H1 (cell line): ENCODE measurements at regions not wholly inside any gene's neighbourhood (a gene's known extent, or its start where the extent isn't known, plus 50 kb on each side); places are given as distances from the start of the nearest gene placed in this dataset.

Source experiments
- BRCA1 ChIP-seq: IDR thresholded peaks from 2 replicates; pipeline ENCODE4 v1.6.1; 2012; ENCODE audit warnings: low read depth, low read length, improper control_type of control experiment
- CREB1 ChIP-seq: IDR thresholded peaks from 2 replicates; pipeline ENCODE4 v1.6.1; 2012; ENCODE audit warnings: inconsistent platforms
- EP300 ChIP-seq, 2 experiments: IDR thresholded peaks; 1 replicate in 1 of 2; 2 replicates in 1 of 2; pipeline ENCODE4 v1.6.1; 2011 to 2012; ENCODE audit warnings: low read depth in 2 of 2, low read length in 2 of 2, mild to moderate bottlenecking in 2 of 2, borderline replicate concordance in 1 of 2, inconsistent platforms in 1 of 2, moderate library complexity in 1 of 2
- PHF8 ChIP-seq: fragments of 200-600 bp; sonication (generic); conservative IDR thresholded peaks from 2 replicates; pipeline ENCODE4 v1.7.1; 2012; ENCODE audit warnings: low read depth, mild to moderate bottlenecking, inconsistent platforms, low read length, moderate library complexity
- POLR2AphosphoS5 ChIP-seq: IDR thresholded peaks from 2 replicates; pipeline ENCODE4 v1.6.1; 2011; ENCODE audit warnings: low read depth, low read length
- SIX5 ChIP-seq: IDR thresholded peaks from 2 replicates; pipeline ENCODE4 v1.6.1; 2011; ENCODE audit warnings: mild to moderate bottlenecking, low read depth, low read length
- TF ChIP-seq, protein P1 (sequence below), 3 experiments: IDR thresholded peaks; 1 replicate in 2 of 3; 2 replicates in 1 of 3; pipeline versions ENCODE4 v1.5.1 to v1.6.1; 2011; ENCODE audit warnings: low read length in 3 of 3, mild to moderate bottlenecking in 3 of 3, inconsistent platforms in 2 of 3, low read depth in 1 of 3, moderate library complexity in 1 of 3; ENCODE audit not compliant: insufficient read depth in 1 of 3; ENCODE audit errors: control extremely low read depth in 1 of 3
- TF ChIP-seq, protein P2 (sequence below): IDR thresholded peaks from 2 replicates; pipeline ENCODE4 v1.6.1; 2012; ENCODE audit warnings: low read length, inconsistent platforms

DNA sequence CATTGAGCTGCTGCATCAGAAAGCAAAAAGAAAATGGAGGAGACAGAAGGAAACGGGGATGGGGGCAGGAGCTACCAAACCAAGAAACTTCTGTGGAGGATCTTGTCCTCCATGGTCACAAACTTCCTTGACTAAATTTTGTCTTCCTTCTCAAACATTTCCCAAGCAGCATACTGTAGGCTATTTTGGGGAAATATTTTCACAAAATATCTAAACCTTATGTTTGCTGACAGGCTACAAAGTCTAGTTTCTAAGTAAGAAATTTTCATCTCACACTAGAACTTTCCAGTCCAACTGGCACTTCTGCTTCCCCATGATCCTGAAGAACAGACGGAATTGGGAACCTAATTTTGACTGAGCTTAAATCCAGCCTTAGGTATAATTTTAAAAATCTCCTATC lies 552.0 kb downstream of the SNAPC1 start:
- TF ChIP-seq, protein P1, sequence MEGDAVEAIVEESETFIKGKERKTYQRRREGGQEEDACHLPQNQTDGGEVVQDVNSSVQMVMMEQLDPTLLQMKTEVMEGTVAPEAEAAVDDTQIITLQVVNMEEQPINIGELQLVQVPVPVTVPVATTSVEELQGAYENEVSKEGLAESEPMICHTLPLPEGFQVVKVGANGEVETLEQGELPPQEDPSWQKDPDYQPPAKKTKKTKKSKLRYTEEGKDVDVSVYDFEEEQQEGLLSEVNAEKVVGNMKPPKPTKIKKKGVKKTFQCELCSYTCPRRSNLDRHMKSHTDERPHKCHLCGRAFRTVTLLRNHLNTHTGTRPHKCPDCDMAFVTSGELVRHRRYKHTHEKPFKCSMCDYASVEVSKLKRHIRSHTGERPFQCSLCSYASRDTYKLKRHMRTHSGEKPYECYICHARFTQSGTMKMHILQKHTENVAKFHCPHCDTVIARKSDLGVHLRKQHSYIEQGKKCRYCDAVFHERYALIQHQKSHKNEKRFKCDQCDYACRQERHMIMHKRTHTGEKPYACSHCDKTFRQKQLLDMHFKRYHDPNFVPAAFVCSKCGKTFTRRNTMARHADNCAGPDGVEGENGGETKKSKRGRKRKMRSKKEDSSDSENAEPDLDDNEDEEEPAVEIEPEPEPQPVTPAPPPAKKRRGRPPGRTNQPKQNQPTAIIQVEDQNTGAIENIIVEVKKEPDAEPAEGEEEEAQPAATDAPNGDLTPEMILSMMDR (IDR thresholded peaks at IDR 0.05; ENCODE audit: control extremely low read depth in 1 of 3, insufficient read depth in 1 of 3, low read depth in 1 of 3, low read length in 3 of 3): no peak
- TF ChIP-seq PHF8: no peak
- TF ChIP-seq SIX5: no peak
- no peak for TF ChIP-seq CREB1
- TF ChIP-seq EP300 (IDR thresholded peaks at IDR 0.05; ENCODE audit: borderline replicate concordance in 1 of 2, low read depth in 2 of 2, low read length in 2 of 2): no peak
- no peak for TF ChIP-seq POLR2AphosphoS5
- TF ChIP-seq BRCA1: no peak
- TF ChIP-seq, protein P2, sequence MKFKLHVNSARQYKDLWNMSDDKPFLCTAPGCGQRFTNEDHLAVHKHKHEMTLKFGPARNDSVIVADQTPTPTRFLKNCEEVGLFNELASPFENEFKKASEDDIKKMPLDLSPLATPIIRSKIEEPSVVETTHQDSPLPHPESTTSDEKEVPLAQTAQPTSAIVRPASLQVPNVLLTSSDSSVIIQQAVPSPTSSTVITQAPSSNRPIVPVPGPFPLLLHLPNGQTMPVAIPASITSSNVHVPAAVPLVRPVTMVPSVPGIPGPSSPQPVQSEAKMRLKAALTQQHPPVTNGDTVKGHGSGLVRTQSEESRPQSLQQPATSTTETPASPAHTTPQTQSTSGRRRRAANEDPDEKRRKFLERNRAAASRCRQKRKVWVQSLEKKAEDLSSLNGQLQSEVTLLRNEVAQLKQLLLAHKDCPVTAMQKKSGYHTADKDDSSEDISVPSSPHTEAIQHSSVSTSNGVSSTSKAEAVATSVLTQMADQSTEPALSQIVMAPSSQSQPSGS: no peak
